AG08396 (cell line): ENCODE measurements at regions not wholly inside any gene's neighbourhood (a gene's known extent, or its start where the extent isn't known, plus 50 kb on each side); places are given as distances from the start of the nearest gene placed in this dataset.

Source experiments
- DNase-seq: peaks from one replicate; pipeline ENCODE4 v3.0.0; 2012; ENCODE audit warnings: low spot score, mixed read lengths

- DNase-seq: no peak
Measured at GRCh38 chr12:46449856-46450255, 77.3 kb upstream of the SLC38A2 start.

DNA sequence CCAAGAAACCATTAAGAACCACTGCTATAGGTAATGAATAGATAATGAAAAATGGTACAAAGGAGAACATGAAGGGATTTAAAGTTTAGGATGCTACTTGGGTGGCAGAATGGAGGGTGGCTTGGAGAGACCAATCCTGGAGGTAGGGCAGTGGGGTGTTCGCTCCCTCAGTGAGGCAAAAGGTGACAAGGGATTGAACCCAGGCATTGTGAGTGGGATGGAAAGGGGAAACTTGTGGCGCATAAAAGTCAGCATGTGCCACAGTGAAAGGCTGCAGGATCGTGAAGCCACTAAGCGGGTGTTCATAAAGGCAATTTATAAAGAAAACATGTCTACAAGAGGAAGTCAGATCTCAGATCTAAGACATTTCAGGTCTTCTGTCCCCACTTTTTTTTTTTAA is 76.7 kb upstream of the SLC38A2 start:
- no peak for DNase-seq

DNA sequence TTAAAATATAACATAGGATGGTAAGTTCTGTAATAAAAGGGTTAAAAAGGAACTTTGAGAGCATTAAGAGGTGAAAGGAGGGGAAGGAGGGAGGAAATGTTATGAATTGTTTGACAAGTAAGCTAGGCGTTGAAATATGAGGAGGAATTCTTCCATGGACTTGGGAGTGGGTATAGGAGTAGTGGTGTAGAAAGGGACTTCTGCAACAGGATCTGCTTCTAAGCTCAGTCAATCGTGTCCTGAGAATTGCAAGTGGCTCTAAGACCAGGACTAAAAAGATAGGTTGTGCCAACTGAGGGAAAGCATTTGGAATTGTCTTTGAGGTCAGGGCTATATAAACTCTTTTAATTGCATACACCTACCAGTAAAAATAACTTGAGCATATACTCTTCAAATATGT is 74.1 kb upstream of the SLC38A2 start:
- DNase-seq: no peak

DNA sequence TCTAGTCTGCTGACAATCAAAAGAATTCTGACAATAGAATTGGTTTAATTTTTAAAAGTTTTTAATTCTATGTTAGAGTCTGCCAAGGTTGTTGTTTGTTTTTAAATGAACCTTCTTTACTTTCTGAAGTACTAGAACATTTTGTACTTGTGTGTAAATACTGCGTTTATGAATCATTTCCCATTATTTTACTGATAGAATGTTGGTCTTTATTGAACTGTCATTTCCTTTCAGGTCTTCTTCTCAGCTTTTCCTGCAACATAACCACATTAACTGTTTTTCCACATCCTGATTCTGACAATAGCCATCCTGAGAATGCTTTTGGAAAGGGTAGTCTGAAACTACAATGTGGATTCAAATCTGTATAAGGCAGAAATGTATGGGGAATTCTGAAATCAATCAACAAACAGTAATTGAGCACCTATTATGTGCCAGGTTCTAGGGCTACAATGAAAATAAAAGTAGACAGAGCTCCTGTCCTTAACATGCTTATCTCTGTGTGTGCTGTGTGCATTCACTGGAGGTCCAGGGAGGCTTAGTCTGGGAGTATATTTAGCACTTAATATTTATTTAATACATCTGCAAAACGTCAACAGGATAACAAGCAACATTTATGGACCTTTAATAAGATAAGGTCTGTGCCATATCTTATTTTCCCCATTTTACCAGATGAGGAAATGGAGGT is 73.1 kb upstream of the SLC38A2 start:
- no peak for DNase-seq

- no peak for DNase-seq
Measured at GRCh38 chr12:46445093-46445492, 72.5 kb upstream of the SLC38A2 start.

GRCh38 chr12:46443594-46444263 is 71.2 kb upstream of the SLC38A2 start:
- DNase-seq: no peak

- DNase-seq: no peak
Measured at GRCh38 chr12:46442738-46443137, 70.2 kb upstream of the SLC38A2 start.

DNA sequence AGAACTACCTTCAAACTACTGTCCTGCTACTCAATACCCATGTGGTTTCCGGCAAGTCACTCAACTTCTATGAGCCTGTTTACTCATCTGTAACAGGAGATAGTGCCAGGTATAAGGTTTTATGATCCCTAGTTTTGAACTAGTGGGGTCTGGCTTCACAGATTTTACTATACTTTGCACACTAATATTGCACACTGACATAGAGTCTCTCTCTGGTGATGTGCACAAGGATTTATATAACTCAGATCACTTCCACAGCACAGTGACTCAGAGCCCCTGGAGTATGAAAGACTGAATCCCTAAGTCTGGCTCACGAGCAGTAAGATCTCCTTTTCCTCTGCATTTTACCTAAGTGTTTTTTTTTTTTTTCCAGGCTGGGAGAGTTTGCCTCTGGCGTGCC is 69.7 kb upstream of the SLC38A2 start:
- no peak for DNase-seq

DNA sequence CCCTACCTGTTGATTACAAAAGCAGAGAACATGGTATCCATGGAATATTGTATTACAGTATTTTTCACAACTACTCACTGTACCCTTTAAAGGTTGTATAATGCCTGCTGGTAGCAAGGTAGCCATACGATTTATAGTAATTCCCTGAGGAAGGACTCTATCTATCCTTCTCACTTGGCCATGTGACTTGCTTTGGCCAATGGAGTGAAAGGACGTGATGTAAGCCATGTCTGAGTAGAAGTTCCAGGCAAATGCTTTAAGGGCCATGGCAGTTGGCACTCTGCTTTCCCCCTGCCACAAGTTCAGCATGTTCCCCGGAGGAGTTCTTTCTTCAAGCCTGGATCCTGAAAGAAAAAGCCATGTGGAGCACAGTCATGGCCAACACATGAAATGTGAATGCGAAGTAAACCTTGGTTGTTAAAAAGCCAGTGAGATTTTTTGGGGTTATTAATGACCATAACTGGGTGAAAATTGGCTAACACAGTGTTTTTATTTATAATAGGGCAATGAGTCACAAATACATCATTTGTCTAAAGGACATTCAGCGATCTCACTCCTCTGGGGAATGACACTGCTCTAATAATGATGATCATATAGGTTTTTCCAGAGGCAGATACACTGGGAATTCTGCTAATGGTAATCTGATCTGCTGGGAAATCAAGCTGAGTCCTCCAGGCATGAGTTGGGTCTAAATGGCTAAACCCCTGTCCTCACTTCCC is 67.4 kb upstream of the SLC38A2 start:
- DNase-seq: no peak

DNA sequence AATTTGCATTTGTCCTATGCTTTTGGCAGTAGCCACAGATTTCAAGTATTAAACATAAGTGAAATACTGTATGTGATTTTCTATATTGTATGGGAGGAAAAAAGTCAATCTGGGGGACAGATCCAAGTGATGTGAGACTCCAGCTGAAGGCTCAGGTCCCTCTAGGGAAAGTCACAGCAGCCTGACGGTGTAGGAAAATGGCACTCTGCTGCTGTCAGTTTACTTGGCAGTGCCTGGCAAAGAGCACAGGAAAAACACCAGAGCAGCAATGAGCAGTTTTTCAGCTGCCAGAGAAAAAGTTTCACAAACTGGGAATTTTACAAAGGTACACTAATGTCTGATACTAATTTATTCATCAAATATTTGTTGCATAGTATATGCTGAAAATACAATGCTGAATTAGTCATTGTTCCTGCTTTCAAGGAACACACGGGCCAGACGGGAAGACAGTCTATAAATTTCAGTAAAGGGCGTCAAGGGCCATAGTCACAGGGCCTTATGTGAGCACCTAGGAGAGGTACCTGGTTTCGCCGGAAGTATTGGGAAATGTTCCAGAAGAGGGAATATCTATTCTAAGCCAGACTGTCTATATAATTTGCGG is 66.2 kb upstream of the SLC38A2 start:
- DNase-seq: no peak

- DNase-seq: no peak
Measured at GRCh38 chr12:46438256-46438655, 65.7 kb upstream of the SLC38A2 start.

- no peak for DNase-seq
Measured at GRCh38 chr12:46437469-46437868, 64.9 kb upstream of the SLC38A2 start.

GRCh38 chr12:46436747-46437146 is 64.2 kb upstream of the SLC38A2 start:
- DNase-seq: no peak

- DNase-seq: no peak
Measured at GRCh38 chr12:46435625-46436024, 63.1 kb upstream of the SLC38A2 start.

GRCh38 chr12:46435029-46435428 is 62.5 kb upstream of the SLC38A2 start:
- DNase-seq: no peak

DNA sequence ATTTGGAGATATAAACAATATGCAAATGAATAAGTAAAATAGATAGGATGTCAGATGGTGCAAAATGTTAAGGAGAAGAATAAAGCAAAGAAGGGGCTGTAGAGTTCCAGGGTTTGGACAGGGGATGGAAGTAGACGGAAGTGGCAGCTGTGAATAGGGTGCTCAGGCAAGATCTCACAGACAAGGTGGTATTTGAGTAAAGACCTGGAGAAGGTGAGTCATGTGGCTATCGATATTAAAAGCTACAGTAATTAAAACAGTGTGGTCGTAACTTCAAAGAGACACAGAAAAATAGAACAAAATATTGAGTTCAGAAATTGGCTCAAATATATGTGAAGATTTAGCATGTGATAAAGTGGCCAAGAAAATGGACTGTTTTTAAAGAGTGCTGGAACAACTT is 61.3 kb upstream of the SLC38A2 start:
- DNase-seq: no peak

- DNase-seq: no peak
Measured at GRCh38 chr12:46432325-46432724, 59.8 kb upstream of the SLC38A2 start.

DNA sequence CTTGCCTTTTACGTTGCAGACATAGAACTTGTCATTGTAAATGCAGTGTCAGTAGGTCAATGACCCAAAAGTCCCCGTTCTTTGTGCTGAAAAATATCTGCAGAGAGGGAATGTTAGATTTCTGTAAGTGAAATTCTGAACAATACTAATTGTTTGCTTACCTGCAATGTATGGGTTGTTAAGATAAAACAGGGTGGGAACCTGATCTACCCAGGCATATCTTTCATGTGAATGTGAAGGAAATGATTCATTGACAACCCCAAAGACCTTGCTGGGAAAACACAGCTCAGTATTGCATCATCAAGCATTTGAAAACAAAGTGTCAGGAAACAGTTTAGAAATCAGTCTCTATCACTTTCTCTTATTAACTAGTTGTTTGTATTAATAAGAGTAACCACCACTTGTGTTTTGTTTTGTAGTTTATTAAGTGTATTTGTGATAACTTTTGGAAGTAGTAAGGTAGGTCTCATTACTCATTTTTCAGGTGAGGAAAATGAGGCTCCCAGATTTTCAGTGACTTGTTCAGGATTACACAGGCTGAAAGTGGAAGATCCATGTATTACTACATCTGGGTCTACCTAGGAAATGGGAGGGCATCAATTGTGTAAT is 57.9 kb upstream of the SLC38A2 start:
- DNase-seq: peak; percentile 27
